Tibial nerve (tissue), 3 donors: ENCODE measurements at regions not wholly inside any gene's neighbourhood (a gene's known extent, or its start where the extent isn't known, plus 50 kb on each side); places are given as distances from the start of the nearest gene placed in this dataset.

ENCODE experiments used
- POLR2A ChIP-seq, 2 donors: fragments of 450-650 bp; IDR thresholded peaks; one replicate each; pipeline ENCODE4 v1.6.1; 2017; ENCODE audit warnings: antibody characterized with exemption in 2 of 2, mild to moderate bottlenecking in 2 of 2, moderate library complexity in 2 of 2
- TF ChIP-seq, protein P1 (sequence below), 5 experiments: fragments of 200-600 bp in 3 of 5; fragments of 450-650 bp in 2 of 5; sonication (generic) in 3 of 5; IDR thresholded peaks; one replicate each; pipeline ENCODE4 v1.5.1; 2016 to 2019; ENCODE audit warnings: antibody characterized with exemption in 5 of 5, mild to moderate bottlenecking in 3 of 5, moderate library complexity in 2 of 5

DNA sequence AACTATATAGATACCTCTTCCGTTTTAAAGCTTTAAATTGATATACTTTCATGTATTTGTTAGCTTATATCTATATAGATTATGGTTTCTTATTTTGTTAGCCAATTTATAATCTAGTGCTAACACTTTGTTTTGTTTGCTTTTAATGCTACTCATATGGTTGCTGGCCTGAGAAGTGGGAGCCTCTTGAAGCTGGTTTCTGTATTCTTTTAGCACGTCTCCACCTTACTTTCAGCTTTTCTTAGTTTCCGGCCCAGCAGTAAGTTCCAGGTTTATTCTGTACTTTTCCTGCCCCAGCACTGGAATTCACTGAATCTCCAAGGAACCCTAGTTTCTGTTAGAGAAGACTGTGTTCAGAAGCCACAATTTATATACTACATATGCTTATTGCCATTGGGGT, 458.9 kb downstream of the PRR16 start:
- TF ChIP-seq, protein P1, sequence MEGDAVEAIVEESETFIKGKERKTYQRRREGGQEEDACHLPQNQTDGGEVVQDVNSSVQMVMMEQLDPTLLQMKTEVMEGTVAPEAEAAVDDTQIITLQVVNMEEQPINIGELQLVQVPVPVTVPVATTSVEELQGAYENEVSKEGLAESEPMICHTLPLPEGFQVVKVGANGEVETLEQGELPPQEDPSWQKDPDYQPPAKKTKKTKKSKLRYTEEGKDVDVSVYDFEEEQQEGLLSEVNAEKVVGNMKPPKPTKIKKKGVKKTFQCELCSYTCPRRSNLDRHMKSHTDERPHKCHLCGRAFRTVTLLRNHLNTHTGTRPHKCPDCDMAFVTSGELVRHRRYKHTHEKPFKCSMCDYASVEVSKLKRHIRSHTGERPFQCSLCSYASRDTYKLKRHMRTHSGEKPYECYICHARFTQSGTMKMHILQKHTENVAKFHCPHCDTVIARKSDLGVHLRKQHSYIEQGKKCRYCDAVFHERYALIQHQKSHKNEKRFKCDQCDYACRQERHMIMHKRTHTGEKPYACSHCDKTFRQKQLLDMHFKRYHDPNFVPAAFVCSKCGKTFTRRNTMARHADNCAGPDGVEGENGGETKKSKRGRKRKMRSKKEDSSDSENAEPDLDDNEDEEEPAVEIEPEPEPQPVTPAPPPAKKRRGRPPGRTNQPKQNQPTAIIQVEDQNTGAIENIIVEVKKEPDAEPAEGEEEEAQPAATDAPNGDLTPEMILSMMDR (IDR thresholded peaks at IDR 0.05) = no peak
- TF ChIP-seq POLR2A (IDR thresholded peaks at IDR 0.05) = no peak
